H7 (cell line): ENCODE measurements at regions not wholly inside any gene's neighbourhood (a gene's known extent, or its start where the extent isn't known, plus 50 kb on each side); places are given as distances from the start of the nearest gene placed in this dataset.

Experiments used
- DNase-seq: peaks from one replicate; pipeline ENCODE4 v3.0.0; 2012
- H3K27me3 ChIP-seq: 2 replicates; pipeline ENCODE4 v1.6.0; 2011; ENCODE audit warnings: mild to moderate bottlenecking, low read length; ENCODE audit not compliant: control insufficient read depth, insufficient read depth
- H3K36me3 ChIP-seq: replicated peaks from 2 replicates; pipeline ENCODE4 v1.5.1; 2011; ENCODE audit warnings: low read length; ENCODE audit not compliant: control insufficient read depth, insufficient read depth
- H3K4me3 ChIP-seq: 2 replicates; pipeline ENCODE4 v1.5.1; 2011; ENCODE audit warnings: low read depth, mild to moderate bottlenecking, control low read depth, low read length, moderate library complexity; ENCODE audit not compliant: insufficient read depth

- no peaks in the 10 kb centered on the region for H3K36me3 ChIP-seq
- no peak overlapping the region for H3K4me3 ChIP-seq
- no peaks in the 10 kb centered on the region for H3K27me3 ChIP-seq
- DNase-seq, result no peak
Measured at GRCh38 chr3:151976211-151977050, 103.0 kb downstream of the SUCNR1 start.

GRCh38 chr3:151979906-151980305 is 106.5 kb downstream of the SUCNR1 start:
- no peak for DNase-seq
- H3K4me3 ChIP-seq, result no peak overlapping the region
- H3K36me3 ChIP-seq, result no peaks in the 10 kb centered on the region
- no peaks in the 10 kb centered on the region for H3K27me3 ChIP-seq

DNA sequence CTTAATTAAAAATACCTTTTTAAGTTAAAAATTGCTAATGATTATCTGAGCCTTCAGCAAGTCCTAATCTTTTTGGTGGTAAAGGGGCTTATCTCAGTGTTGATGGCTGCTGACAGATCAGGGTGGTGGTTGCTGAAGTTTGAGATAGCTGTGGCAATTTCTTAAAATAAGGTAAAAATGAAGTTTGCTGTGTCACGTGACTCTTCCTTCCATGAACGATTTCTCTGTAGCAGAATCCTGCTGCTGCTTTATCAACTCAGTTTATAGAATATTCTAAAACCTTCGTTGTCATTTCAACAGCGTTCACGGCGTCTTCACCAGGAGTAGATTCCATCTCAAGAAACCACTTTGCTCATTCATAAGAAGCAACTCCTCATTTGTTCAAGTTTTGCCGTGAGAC is 110.1 kb downstream of the SUCNR1 start:
- Histone ChIP-seq H3K36me3 (no peaks in the 10 kb centered on the region), H3K4me3 (no peak overlapping the region), H3K27me3 (no peaks in the 10 kb centered on the region)
- no peak for DNase-seq

GRCh38 chr3:151985787-151986430 is 112.5 kb downstream of the SUCNR1 start:
- H3K36me3 ChIP-seq, result no peaks in the 10 kb centered on the region
- DNase-seq, result no peak
- H3K27me3 ChIP-seq, result no peaks in the 10 kb centered on the region
- no peak overlapping the region for H3K4me3 ChIP-seq

DNA sequence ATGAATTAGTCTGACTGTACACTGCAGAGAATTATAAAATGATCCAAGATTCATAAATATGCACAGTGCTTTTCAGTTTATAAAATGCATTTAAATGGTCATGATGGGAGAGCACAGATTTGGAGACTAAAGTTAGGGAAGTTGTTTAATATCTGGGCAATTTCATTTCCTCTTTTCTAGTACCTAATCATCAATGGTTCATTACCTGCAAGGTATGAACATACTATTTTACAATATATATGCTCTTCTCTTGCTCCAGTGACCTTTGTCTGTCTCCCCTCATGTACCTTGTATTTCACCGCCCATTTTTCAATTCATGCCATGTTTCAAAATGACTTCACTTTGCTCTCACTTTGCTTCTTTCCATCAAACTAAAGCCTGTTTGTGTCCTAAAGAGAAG is 114.5 kb downstream of the SUCNR1 start:
- no peak for DNase-seq
- Histone ChIP-seq H3K36me3 (no peaks in the 10 kb centered on the region), H3K4me3 (no peak overlapping the region), H3K27me3 (no peaks in the 10 kb centered on the region)

DNA sequence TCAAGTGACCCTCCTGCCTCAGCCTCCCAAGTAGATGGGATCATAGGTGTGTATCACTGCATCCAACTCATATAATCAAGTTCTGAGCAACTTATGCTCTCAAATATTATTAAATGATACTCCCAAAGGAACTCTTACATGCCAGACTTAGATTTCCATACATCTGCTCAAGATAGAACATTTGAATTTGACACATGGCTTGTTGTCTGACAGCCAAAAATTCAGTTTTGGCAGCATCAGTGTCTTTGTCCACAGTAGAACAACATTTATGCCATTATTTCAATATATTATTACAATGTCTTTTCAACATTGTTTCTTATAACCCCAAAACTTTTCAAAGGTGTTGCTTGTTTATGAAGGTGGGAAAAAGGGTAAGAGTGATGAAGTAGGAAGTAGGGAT is 116.2 kb downstream of the SUCNR1 start:
- DNase-seq, result no peak

DNA sequence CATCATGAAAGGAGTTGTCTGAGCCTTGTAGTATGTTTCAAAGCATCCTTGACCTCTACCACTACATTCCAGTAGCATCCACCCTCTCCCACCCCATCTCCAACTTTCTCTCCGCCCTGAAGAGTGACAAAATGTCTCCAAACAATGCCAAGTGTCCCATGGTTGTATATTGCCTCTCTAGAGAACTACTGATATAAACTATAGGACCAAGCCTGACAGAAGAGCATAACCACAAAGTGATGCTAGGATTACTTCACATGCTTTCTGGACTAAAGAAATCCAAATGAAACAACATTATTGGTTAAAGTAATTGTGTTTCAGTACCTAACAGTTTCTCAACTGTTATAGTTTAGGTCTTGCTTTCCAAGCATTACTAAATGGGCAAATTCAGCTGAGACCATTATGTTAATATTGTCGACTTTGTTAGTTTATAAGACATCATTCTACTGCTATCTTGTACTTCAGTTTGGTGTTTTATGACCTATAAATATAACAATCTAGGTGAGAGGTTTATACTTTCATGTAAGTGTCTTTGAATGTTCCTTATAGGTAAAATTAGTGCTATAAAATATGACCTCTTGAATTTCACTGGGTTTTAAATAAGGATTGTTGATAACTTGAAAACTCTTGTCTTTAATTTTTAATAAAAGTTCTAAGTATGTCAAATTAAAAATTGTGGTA is 117.4 kb downstream of the SUCNR1 start:
- Histone ChIP-seq H3K36me3 (no peaks in the 10 kb centered on the region), H3K27me3 (no peaks in the 10 kb centered on the region), H3K4me3 (no peak overlapping the region)
- no peak for DNase-seq

More for the DNA sequence above, 116.2 kb downstream of the SUCNR1 start:
- Histone ChIP-seq H3K27me3 (no peaks in the 10 kb centered on the region), H3K4me3 (no peak overlapping the region), H3K36me3 (no peaks in the 10 kb centered on the region)

DNA sequence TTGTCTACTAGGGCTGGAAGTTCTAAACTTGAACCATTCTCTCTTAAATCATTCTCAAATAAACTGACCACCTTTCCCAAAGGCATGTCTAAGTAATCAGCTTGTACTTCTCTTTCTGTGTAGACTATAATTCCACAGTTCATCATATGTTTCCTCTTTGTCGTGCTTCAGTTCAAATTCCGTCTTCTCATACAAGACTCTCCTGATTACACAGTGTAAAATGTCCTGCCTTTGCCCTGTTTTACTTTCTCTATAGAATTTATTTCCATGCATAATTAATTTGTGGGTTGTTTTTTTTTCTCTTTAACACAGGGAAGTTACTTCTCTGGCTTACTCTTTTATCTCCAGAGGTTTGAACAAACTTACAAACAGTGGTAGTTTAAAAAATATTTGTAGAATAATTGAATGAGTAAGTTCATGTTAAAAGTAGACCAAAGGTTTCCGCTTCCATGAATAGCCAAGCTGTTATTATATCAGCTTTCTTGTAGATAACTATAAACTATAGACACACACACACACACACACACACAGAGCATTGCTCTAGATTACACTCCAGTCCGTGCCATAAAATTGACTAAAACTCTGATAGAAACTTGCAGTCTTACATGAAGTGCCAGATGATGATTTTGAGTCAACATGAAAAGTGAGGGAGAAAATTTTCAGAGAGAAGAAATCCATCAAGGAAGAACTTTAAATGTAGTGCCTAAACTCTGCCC is 119.0 kb downstream of the SUCNR1 start:
- no peaks in the 10 kb centered on the region for H3K36me3 ChIP-seq
- H3K4me3 ChIP-seq, result no peak overlapping the region
- DNase-seq, result no peak
- H3K27me3 ChIP-seq, result no peaks in the 10 kb centered on the region

GRCh38 chr3:151995091-151995490 is 121.6 kb downstream of the SUCNR1 start:
- Histone ChIP-seq H3K36me3 (no peaks in the 10 kb centered on the region), H3K4me3 (no peak overlapping the region), H3K27me3 (no peaks in the 10 kb centered on the region)
- no peak for DNase-seq

- Histone ChIP-seq H3K4me3 (no peak overlapping the region), H3K36me3 (no peaks in the 10 kb centered on the region), H3K27me3 (no peaks in the 10 kb centered on the region)
- DNase-seq, result no peak
Measured at GRCh38 chr3:151998744-151999143, 125.3 kb downstream of the SUCNR1 start.

DNA sequence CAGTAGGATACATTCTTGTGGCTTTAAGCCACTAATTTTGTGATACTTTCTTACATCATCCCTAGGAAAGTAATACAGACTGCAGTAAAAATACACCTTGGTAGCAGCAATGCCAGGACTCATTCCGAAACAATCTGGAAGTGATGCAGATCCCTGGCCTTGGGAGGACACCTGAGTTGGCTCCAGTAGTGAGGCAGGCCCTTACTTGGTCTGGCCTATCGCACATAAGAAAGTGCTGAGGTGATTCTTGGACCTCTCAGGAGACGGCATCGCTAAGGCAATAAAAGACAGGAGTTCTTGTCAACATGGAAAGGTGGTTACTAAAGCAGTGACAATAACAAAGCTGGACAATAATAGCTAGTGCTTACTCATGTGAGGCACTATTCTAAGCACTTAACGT is 126.5 kb downstream of the SUCNR1 start:
- Histone ChIP-seq H3K4me3 (no peak overlapping the region), H3K27me3 (no peaks in the 10 kb centered on the region), H3K36me3 (no peaks in the 10 kb centered on the region)
- DNase-seq, result no peak

DNA sequence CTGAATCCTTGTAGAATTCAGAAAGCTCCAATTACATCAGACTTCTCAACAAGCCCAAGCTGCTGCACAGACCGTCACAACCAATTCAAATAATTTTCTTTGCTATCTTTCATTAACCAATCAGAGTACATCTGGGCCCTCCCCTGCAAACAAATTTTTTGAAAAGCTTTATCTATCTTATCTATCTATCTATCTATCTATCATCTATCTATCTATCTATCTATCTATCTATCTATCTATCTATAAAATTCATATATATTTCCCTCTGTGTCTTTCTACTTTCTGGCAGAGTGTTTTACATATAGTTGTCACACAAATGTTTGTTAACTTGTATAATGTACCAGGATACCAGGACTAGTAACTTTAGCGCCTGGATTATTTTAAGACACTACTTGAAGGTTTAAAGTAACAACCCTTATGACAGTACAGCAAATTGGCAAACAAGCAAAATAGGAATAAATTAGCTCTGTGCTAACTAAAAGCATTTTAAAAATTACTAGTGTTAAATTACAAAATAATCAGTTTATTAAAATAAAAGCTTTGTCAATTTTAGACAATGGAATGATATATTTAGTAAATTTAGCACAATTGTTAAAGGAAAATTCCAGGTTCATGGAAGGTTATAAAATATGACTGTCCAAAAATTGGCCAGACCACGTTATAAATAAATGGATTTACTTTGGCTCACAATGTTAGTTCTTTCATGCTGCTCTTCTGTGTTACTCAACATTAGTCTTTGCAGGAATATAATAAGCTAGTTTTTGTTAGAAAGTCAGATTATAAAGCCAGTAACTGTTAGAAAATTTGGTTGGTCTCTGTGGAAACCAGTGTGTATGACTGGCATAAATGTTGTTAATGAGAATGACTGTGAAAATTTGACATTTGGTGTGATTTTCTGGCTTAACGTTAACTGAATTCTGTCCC is 138.6 kb downstream of the SUCNR1 start:
- no peak overlapping the region for H3K4me3 ChIP-seq
- no peaks in the 10 kb centered on the region for H3K27me3 ChIP-seq
- H3K36me3 ChIP-seq, result no peaks in the 10 kb centered on the region
- DNase-seq, result no peak

GRCh38 chr3:152019508-152019907 is 146.1 kb downstream of the SUCNR1 start:
- DNase-seq, result no peak
- Histone ChIP-seq H3K27me3 (no peaks in the 10 kb centered on the region), H3K36me3 (no peaks in the 10 kb centered on the region), H3K4me3 (no peak overlapping the region)
